ENCODE measurements at regions not wholly inside any gene's neighbourhood (a gene's known extent, or its start where the extent isn't known, plus 50 kb on each side); places are given as distances from the start of the nearest gene placed in this dataset.

DNA sequence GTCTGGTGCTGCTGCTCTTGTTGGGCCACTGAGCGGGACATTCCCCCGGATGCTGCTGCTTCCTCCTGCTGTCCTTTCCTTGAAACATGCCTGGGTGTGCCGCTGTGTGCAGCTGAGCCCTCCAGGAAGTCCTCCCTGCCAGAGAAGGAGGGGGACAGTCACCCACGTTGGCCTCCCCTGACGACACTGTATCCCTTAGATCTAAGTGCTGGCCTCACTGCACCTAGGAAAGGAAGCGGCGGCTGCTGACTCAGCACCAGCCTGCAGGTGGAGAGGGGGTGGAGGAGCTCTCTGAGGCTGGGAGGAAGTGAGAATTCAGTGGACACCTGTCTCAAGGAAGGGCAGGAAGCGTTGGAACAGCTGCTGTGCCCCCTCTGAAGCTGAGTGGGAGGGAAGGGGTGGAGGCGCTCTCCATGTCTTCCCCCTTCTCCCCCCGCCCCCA lies 239.8 kb downstream of the HAUS1 start:
- no peak for DNase-seq (ENCODE audit: low read depth in 2 of 2, low spot score in 1 of 2)

DNA sequence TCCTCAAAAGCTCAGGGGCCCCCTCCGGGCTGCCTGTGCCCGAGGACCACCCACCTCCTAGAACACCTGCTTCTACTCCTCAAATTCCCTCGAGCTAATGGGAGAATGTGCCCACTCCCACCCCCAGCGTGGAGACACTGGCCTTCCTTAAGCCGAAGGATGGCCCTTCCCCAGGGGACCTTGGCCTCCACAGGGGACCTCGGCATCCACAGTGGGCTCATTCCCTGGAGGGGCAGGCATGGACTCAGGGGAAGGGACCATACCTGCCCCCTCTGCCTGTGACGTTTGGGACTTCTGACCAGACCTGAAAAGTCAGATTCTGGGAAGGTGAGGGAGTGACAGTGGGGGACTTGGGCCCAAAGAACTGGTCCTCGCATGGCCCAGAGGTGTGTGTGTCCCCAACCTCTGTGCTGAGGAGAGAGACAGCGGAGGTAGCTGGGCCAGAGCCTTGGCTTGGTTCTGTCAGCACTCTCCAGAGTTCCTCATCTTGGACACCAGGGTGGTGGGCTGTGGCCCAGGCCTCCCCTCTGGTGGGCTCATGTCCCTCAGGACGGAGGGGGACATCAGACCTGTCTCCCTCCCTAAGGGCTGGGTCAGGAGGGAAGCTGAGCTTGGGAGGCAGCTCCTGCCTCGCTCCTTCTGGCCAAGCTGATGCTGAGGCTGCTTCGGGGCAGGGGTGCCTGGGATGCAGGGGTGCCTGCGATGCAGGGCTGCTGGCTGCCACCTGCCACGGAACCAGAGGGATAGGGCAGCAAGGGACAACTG lies 240.4 kb downstream of the HAUS1 start:
- DNase-seq (ENCODE audit: low read depth in 2 of 2, low spot score in 1 of 2): no peak

DNA sequence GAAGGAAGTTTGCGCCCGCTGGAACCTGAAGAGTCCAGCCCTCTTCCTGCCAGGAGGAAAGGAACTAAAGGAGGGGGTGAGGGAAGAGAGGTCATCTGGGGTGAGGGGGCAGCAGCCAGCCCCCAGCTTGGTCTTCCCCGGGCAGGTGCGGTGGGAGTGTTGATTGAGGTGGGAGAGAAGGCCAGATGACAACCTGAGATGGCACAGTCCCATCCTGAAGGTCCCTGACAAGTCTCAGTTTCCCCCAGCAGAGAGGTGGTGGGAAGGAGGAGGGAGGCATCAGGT lies 240.9 kb downstream of the HAUS1 start:
- DNase-seq (ENCODE audit: low read depth in 2 of 2, low spot score in 1 of 2): no peak

DNA sequence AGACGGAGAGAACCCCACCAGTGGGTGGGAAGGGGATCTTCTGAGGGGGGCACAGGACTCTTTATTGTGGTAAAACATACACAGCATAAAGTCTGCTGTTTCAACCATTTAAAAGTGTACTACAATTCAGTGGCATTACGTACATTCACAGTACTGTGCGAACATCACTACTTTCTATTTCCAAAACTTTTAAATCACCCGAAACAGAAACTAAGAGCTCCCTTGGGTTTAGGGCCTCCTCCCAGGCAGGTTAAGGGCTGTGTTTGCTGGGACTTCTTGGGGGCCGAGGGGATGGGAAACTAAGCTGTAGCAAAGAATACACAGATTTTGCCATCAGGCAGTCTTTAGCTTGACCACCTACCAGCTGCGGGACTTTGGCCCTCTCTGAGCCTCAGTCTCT lies 242.0 kb downstream of the HAUS1 start:
- DNase-seq (ENCODE audit: low read depth in 2 of 2, low spot score in 1 of 2): no peak

DNA sequence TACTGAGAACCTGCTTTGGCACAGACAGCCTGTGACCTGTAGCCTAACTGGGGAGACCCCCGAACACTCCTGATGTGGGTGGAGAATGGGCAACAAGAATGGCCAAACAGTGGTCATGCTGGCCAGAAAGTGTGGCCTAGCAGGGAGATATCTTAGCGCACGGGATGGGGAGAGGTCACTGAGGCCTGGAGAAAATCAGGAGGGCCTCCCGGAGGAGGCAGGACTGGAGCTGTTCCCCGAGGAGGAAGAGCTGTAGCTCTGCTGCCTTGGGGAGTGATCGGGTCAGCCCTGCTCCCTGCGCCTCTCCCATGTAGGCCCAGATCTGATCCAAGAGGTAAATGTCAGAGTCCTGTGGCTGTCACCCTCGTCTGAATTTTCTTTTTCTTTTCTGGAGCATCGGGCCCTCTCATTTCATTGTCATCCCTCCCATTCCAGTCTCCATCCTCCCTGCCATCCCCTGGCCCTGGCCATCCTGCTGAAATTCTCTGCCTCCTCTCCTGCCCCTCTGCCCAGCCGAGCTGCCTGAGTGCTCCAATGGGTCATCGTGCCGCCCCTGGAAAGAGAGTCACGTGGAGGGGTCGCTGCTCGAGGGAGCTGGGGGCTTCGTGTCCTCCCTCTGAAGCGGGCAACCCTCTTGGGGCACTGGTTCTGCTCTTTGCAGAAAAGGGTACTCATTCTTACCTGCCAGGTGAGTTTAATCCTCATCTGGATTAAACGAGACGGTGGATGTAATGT lies 242.9 kb downstream of the HAUS1 start:
- no peak for DNase-seq (ENCODE audit: low read depth in 2 of 2, low spot score in 1 of 2)

DNA sequence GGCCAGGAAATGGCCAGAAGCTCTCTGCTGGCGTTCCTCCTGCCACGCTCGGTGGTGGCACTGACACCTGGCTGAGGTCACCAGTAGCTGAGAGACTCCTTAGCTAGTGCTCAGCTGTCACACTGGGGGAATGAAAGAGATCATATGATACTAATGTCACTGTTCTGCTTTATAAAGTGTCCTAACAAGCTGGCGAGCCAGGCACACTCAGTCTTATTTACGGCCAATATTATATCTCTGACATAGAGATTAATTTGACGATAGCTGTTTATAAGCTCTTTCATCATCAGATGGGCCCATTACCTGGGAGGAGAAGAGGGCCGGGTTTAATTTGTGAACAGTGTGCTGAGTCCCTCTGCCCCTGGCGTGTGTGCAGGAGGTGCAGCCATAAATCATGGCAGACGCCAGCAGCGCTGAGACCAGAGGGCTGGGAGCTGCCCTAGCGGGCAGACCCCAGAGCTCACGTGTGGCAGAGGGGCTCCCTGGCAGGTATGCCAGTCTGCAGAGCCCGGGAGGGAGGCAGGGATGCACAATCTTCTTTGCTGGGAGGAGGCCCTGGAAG lies 246.5 kb downstream of the HAUS1 start:
- no peak for DNase-seq (ENCODE audit: low read depth in 2 of 2, low spot score in 1 of 2)

DNA sequence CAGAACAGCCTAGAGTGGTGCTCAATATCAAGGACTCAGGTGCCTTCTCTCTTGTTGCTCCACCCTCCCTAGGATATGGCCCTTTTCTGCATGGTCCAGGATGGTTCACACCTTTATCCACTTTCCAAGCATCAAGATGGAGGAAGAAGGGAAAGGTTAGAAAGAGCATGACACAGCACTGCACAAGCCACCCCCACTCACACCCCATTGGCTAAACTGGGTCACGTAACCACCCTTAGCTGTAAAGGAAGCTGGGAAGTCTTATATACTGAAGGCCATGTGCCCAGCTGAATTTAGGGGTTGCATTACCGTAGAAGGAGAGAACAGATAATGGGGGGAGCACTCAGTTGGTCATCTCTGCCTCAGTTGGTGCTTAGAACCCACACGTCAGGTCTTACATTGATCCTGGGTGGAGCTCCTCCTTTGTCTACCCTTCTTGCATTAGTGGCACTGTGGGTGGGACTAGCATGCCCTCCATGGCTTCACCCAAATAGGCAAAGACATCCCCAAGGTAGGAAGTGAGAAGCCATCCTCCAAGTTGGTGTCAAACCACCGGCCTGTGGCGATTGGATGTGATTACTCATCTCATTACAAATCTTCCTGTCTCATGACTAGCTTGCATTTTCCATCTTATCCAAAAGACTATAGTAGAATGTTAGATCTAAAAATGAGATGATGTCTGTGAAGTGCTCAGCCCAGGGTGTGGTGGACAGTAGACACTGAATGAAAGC lies 248.5 kb downstream of the HAUS1 start:
- no peak for DNase-seq (ENCODE audit: low read depth in 2 of 2, low spot score in 1 of 2)

DNA sequence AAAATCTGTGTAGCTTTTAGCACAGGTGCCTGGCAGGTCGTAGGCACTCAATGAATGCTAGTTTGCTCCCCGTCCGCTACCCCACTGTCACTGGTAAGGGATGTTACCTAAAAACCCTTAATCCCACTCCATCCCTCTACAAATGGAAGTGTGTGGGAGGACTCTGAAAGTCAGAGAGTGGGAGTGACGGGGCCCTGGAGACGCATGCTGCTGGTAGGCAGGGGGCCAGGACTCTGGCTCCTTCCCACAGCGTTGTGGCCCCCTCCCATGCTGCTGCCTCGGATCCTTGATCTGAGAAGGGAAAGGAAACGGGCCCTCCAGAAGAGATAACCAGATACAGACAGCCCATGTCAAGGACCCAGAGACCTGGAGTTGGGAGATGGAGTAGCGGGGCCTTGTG lies 249.3 kb downstream of the HAUS1 start:
- DNase-seq (ENCODE audit: low read depth in 2 of 2, low spot score in 1 of 2): no peak

DNA sequence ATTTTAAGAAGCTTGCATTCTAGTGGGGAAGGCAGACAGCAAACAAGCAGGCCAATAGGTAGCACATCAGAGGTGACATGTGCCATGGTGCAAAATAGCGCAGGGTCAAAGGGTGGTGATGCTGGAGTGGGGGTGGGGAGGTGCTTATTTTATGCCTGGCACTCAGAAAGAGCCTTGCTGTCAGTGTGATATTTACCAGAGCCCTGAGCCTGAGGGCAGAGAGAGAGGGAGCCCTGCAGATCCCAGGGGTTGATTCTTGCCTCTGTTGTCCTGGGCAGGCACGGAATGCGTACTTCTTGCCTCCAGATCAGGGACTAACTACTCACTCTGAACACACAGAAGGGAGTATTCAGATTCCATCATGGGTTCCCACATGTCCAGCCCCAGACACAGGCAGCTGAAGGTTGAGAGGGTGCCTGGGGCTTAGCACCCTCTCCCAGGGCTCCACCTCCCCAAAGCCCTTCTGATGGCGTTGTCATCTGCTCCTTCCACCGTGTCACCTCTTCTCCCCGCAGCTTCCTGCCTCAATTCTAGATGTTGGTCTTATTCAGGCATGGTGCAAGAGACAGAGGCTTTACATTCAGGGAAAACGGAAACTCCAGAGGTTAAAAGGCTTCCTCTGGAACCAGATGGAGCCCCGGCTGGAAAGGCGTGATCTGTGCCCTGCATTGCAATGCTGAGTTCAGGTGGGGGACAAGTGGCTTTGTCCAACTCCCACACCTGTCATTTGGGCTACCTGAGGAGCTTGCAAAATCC lies 252.3 kb downstream of the HAUS1 start:
- DNase-seq (ENCODE audit: low read depth in 2 of 2, low spot score in 1 of 2): no peak

DNA sequence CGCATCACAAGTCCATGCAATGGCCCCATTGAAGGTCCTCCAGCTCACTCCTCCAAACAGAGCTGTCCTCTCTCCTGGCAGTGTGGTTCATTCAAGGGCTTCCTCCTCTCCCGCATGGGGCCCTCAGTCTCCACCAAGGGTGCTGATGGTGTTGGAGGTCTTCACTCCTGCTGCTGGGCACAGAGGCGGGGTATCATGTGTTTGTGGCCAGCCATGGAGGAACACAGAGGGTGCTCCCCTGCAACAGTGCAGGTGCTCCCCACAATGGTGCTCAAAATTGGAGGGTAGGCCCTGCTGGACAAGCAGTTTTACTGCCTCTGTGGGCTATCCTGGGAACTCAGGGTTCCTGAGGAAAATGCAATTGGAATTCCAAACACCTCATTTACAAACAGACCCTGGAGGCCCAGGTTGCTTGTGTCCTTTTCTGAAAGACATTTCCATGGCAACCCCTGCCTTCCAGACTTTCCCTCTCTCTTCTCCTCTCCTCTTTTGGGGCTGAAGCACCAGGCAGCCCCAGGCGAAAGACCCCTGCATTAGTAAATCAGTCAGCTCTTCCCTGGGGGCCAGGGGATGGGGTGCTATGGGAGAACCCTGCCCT lies 256.0 kb downstream of the HAUS1 start:
- no peak for DNase-seq (ENCODE audit: low read depth in 2 of 2, low spot score in 1 of 2)

DNA sequence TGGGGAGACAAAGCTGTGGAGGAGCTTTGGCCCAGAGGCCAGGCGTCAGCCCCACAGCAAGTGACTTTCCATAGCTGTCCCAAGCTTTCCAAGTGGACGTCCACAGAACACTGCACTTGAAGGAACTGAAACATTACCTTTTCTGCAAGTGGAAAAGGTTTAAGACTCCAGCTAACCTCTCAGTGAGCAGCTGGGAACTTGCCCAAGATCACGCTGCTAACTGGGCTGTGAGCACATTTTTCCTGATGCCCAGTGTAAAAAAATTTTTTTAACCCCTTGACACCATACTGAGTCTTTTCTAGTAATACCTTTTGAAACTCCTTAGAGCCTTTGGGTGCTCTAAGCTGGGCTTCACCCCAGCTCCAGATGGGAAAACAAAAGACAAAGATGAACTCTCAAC lies 256.7 kb downstream of the HAUS1 start:
- no peak for DNase-seq (ENCODE audit: low read depth in 2 of 2, low spot score in 1 of 2)

DNA sequence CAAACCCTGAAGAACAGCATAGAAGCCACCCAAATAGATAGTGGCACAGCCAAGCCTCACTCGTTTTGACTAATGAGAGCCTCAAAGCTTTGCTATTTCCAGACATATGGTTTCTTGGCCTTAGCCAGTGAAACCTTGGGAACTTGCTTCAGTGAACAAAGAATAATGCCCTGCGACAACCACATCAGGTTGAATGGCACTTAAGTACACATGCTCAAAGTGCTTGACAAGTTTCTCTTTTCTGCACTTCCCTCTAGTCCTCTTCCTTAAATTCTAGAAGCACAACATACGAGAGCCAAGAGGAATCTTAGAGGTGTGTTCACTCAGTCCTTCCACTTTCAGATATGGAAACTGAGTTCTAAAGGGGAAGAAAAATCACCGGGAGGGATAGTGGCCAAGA lies 258.3 kb downstream of the HAUS1 start:
- no peak for DNase-seq (ENCODE audit: low read depth in 2 of 2, low spot score in 1 of 2)

DNA sequence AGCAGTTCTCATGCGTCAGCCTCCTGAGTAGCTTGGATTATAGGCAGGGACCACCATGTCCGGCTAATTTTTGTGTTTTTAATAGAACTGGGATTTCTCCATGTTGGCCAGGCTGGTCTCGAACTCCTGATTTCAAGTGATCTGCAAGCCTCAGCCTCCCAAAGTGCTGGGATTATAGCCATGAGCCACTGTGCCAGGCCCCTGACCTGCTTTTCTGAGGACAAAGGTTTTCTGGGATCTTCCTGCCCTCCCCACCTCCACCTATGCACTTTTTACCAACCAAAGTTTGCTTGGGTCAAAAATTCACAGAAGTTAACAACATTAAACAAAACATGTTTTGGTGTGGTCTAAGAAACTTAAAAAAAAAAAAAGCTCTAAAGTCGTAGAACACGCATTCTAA lies 259.9 kb downstream of the HAUS1 start:
- DNase-seq (ENCODE audit: low read depth in 2 of 2, low spot score in 1 of 2): no peak

DNA sequence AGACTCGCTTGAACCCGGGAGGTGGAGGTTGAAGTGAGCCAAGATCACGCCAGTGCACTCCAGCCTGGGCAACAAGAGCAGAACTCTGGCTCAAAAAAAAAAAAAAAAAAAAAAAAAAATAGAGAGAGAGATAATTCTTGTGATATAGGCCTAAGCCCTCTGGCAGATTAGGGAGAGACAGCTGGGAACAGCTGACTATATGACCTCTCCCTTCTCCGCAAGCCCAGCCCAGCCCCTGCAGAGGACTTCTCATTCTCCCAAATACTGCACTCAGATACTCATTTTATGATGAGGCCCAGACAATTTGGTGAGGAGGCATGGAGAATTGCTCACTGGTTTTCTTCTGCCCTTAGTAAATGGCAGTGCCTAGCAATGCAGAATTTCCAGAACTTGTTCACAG lies 262.0 kb downstream of the HAUS1 start:
- DNase-seq (ENCODE audit: low read depth in 2 of 2, low spot score in 1 of 2): no peak

DNA sequence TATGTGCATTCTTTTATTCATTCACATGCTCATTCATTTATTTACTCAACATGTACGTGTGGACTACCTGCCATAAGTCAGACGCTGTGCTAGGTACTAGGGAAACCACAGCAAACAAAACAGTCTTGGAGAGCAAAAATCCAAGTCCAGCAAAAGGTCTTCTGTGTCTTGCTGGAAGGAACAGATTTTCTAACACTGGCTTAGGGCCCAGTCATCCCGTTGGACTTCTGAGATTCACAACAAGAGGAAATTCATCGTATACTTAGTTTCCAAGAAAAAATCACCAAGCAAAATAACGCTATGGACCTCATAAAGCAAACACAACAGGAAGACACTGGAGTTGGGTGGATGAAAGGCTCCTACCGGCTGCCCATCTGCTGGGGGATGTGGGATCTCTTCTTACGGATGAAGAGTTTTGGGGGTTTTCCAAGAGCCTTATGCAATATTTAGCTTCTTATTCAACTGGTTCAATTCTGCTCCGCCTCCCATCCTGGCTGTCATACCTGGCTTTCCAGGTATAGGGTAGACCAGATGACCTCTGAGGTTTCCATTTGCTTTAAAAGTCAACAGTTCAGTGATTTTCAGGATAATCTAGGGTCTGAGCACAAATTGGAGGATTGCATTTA lies 262.7 kb downstream of the HAUS1 start:
- DNase-seq (ENCODE audit: low read depth in 2 of 2, low spot score in 1 of 2): no peak

DNA sequence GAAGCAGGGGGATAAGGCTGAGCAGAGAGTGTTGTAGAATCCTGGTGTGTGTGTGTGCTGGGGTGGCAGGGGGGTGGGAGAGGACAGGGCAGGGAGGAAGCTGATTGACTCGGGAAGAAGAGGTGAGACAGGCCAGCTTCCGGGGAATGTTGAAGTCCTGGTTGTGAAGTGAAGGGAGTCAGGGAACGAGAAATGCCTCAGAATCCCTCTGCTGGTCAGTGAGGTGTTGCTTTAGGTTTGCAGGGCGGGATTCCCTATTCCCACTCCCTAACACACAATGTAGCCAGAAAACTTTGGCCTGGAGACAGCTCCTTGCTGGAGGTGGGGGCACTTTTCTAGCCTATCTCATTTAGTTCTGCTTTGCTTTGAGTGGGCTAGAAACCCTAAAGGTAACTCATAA lies 265.1 kb downstream of the HAUS1 start:
- no peak for DNase-seq (ENCODE audit: low read depth in 2 of 2, low spot score in 1 of 2)

DNA sequence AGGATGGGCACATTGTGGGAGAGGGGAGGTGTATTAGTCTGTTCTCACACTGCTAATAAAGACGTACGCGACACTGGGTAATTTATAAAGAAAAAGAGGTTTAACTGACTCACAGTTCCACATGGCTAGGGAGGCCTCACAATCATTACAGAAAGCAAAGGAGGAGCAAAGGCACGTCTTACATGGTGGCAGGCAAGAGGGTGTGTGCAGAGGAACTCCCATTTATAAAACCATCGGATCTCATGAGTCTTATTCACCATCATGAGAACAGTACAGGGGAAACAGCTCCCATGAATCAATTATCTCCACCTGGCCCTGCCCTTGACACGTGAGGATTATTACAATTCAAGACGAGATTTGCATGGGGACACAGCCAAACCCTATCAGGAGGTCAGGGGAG lies 266.7 kb downstream of the HAUS1 start:
- DNase-seq (ENCODE audit: low read depth in 2 of 2, low spot score in 1 of 2): no peak

DNA sequence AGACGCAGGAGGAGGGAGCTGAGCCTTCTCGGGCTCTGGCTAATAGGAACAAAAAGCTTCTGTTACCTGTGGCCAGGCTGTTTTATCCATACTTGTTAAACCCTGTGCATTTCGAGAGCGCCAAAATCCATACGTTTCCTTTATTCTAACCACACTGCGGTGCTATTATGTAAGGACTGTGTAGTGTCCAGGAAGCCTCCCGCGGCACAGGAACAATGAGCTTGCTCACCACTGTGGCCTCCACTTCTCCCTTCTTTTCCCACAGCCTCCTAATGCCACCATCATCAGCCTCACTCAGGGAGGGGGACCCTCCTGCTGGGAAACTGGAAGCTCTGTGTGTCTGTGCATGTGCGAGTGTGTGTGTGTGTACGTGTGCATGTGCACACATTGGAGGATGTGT lies 268.5 kb downstream of the HAUS1 start:
- DNase-seq (ENCODE audit: low read depth in 2 of 2, low spot score in 1 of 2): no peak

DNA sequence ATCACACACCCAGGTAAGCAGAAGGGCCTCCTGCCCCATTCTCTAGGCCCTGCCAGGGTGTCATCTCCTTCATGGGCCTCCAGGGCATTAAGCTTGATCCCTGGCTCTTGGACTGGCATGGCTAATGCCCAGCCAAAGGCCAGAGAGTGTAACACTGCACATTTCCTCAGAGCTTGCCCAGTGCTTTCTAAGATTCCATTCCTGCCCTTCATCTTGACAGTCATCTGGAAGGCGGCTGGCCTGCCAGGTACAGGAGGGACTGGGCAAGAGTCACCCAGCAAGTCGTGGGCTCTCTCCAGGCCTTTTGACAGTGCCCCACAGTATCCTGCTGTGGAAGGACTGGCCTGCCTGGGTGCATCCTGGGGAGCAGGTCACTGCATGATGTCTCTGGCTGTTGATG lies 268.9 kb downstream of the HAUS1 start:
- no peak for DNase-seq (ENCODE audit: low read depth in 2 of 2, low spot score in 1 of 2)

DNA sequence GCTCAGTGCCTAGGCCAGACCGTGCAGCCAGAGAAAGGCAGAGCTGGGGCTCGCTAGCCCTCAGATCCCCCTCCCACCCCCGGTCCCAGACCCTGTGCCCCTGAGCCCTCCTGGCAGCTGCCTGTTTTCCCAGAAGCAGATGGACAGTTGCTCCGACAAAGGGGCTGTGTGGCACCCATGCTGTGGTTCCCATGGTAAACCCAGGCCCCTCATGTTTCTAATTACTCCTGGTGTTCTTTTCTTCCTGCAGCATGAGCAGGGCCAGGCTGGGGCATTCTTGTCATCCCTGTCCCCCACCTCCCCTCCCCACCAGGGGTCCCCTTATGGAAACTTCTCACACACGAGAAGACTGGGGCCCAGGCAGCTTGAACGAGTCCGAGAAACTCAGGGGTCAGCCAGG lies 269.6 kb downstream of the HAUS1 start:
- DNase-seq (ENCODE audit: low read depth in 2 of 2, low spot score in 1 of 2): no peak

DNA sequence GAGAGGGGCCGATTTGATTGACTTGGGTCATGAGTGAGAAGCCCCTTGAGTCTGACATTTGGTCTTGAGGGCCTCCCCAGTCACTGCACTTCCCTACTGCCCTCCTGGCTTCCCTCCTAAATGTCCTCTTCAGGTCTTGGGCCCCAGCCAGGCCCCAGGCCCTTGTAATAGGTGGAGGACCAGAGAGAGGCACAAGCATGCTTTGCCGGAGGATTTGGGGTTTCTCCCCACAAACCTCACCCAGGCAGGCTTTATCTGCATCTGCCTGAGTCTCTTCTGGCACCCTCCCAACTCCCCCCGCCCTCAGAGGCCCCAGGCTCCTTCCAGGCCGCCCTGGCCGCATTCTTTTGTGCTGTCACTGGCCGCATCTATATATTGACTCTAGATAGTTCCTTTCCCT lies 270.7 kb downstream of the HAUS1 start:
- no peak for DNase-seq (ENCODE audit: low read depth in 2 of 2, low spot score in 1 of 2)

Data from stimulated activated CD8-positive, alpha-beta memory T cell treated with anti-CD3 and anti-CD28 coated beads, Interleukin-4, amount 100 ng/mL, for 1 hour (primary cell).